GM23338 (cell line): ENCODE measurements at regions not wholly inside any gene's neighbourhood (a gene's known extent, or its start where the extent isn't known, plus 50 kb on each side); places are given as distances from the start of the nearest gene placed in this dataset.

Experiments
- ATAC-seq: fragments of 200-7000 bp; cut with Tn5 transposase; 3 replicates; pipeline ENCODE4 v1.9.1; 2020
- DNase-seq: peaks from one replicate; pipeline ENCODE4 v3.0.0-alpha.2; 2015; ENCODE audit warnings: low spot score
- H2AFZ ChIP-seq: fragments of 200-600 bp; sonication (generic); 2 replicates; pipeline ENCODE4 v1.8.0; 2016; ENCODE audit warnings: antibody characterized with exemption, mild to moderate bottlenecking, moderate library complexity
- H3F3A ChIP-seq: fragments of 200-600 bp; sonication (generic); replicated peaks from 2 replicates; pipeline ENCODE4 v1.8.0; 2017; ENCODE audit warnings: antibody characterized with exemption, mixed run types, low read depth
- H3K27ac ChIP-seq: fragments of 200-600 bp; sonication (generic); 2 replicates; pipeline ENCODE4 v1.6.1; 2016; ENCODE audit warnings: low read depth
- H3K27me3 ChIP-seq: fragments of 200-600 bp; sonication (generic); 2 replicates; pipeline ENCODE4 v1.8.0; 2016; ENCODE audit warnings: mild to moderate bottlenecking, mixed run types, moderate library complexity; ENCODE audit not compliant: insufficient read depth
- H3K36me3 ChIP-seq: fragments of 200-600 bp; sonication (generic); 2 replicates; pipeline ENCODE4 v1.8.0; 2016; ENCODE audit warnings: mild to moderate bottlenecking; ENCODE audit not compliant: insufficient read depth
- H3K4me1 ChIP-seq: fragments of 200-600 bp; sonication (generic); 2 replicates; pipeline ENCODE4 v1.8.0; 2016; ENCODE audit warnings: mild to moderate bottlenecking, moderate library complexity; ENCODE audit not compliant: insufficient read depth
- H3K4me2 ChIP-seq: fragments of 200-600 bp; sonication (generic); 2 replicates; pipeline ENCODE4 v1.7.1; 2017; ENCODE audit warnings: mixed run types
- H3K4me3 ChIP-seq: fragments of 200-600 bp; sonication (generic); 2 replicates; pipeline ENCODE4 v1.6.1; 2016; ENCODE audit warnings: mixed run types
- H3K79me2 ChIP-seq: fragments of 200-600 bp; sonication (generic); replicated peaks from 2 replicates; pipeline ENCODE4 v1.8.0; 2017; ENCODE audit warnings: mild to moderate bottlenecking; ENCODE audit not compliant: insufficient read depth
- H3K9me2 ChIP-seq: fragments of 200-600 bp; sonication (generic); 2 replicates; pipeline ENCODE4 v1.8.0; 2017; ENCODE audit not compliant: insufficient read depth
- H4K20me1 ChIP-seq: fragments of 200-600 bp; sonication (generic); replicated peaks from 2 replicates; pipeline ENCODE4 v1.8.0; 2017; ENCODE audit warnings: mild to moderate bottlenecking; ENCODE audit not compliant: insufficient read depth
- H3K27ac Mint-ChIP-seq: 2 replicates; pipeline ENCODE4 v1.8.0; 2020; ENCODE audit warnings: inconsistent platforms, mild to moderate bottlenecking, moderate library complexity, mixed read lengths
- H3K27me3 Mint-ChIP-seq: 3 replicates; pipeline ENCODE4 v1.8.0; 2022; ENCODE audit warnings: low read depth, mild to moderate bottlenecking, moderate library complexity, mixed read lengths, inconsistent platforms; ENCODE audit not compliant: insufficient read depth, poor library complexity
- H3K36me3 Mint-ChIP-seq: 3 replicates; pipeline ENCODE4 v1.8.0; 2021; ENCODE audit warnings: low read depth, mild to moderate bottlenecking, inconsistent platforms, moderate library complexity, mixed read lengths
- H3K4me1 Mint-ChIP-seq: 3 replicates; pipeline ENCODE4 v1.8.0; 2020; ENCODE audit warnings: mild to moderate bottlenecking, inconsistent platforms, mixed read lengths
- H3K4me3 Mint-ChIP-seq: 3 replicates; pipeline ENCODE4 v1.8.0; 2021; ENCODE audit warnings: moderate library complexity, mild to moderate bottlenecking, inconsistent platforms, mixed read lengths
- H3K9me3 Mint-ChIP-seq: 3 replicates; pipeline ENCODE4 v1.8.0; 2020; ENCODE audit warnings: moderate library complexity, mild to moderate bottlenecking, inconsistent platforms, mixed read lengths
- CREB1 ChIP-seq: fragments of 250-450 bp; sonication (Bioruptor Pico); IDR thresholded peaks from 2 replicates; pipeline ENCODE4 v1.5.0; 2020; ENCODE audit warnings: low read depth, mild to moderate bottlenecking, moderate library complexity
- ETS1 ChIP-seq: IDR thresholded peaks from 2 replicates; pipeline ENCODE4 v1.6.1; 2016; ENCODE audit warnings: antibody characterized with exemption
- EZH2 ChIP-seq: fragments of 200-600 bp; sonication (generic); IDR thresholded peaks from one replicate; pipeline ENCODE4 v1.8.0; 2017; ENCODE audit warnings: antibody characterized with exemption, mild to moderate bottlenecking, low read depth; ENCODE audit not compliant: unreplicated experiment
- EZH2phosphoT487 ChIP-seq: fragments of 200-600 bp; sonication (generic); IDR thresholded peaks from one replicate; pipeline ENCODE4 v1.8.1; 2018; ENCODE audit warnings: antibody characterized with exemption; ENCODE audit not compliant: unreplicated experiment
- JUNB ChIP-seq: IDR thresholded peaks from one replicate; pipeline ENCODE4 v1.6.1; 2016; ENCODE audit warnings: antibody characterized with exemption; ENCODE audit not compliant: unreplicated experiment
- POLR2AphosphoS5 ChIP-seq: IDR thresholded peaks from 2 replicates; pipeline ENCODE4 v1.6.1; 2016; ENCODE audit warnings: antibody characterized with exemption, low read depth
- STAT1 ChIP-seq: IDR thresholded peaks from one replicate; pipeline ENCODE4 v1.6.1; 2016; ENCODE audit warnings: antibody characterized with exemption; ENCODE audit not compliant: unreplicated experiment
- ZNF331 ChIP-seq: fragments of 250-450 bp; sonication (Bioruptor Pico); IDR thresholded peaks from 2 replicates; pipeline ENCODE4 v1.5.0; 2020; ENCODE audit warnings: low read depth, mild to moderate bottlenecking, moderate library complexity
- TF ChIP-seq, protein P1 (sequence below): fragments of 250-450 bp; sonication (Bioruptor Pico); IDR thresholded peaks from 2 replicates; pipeline ENCODE4 v1.5.0; 2020; ENCODE audit warnings: mild to moderate bottlenecking, moderate library complexity
- TF ChIP-seq, protein P2 (sequence below): IDR thresholded peaks from one replicate; pipeline ENCODE4 v1.6.1; 2018; ENCODE audit warnings: antibody characterized with exemption; ENCODE audit not compliant: unreplicated experiment

DNA sequence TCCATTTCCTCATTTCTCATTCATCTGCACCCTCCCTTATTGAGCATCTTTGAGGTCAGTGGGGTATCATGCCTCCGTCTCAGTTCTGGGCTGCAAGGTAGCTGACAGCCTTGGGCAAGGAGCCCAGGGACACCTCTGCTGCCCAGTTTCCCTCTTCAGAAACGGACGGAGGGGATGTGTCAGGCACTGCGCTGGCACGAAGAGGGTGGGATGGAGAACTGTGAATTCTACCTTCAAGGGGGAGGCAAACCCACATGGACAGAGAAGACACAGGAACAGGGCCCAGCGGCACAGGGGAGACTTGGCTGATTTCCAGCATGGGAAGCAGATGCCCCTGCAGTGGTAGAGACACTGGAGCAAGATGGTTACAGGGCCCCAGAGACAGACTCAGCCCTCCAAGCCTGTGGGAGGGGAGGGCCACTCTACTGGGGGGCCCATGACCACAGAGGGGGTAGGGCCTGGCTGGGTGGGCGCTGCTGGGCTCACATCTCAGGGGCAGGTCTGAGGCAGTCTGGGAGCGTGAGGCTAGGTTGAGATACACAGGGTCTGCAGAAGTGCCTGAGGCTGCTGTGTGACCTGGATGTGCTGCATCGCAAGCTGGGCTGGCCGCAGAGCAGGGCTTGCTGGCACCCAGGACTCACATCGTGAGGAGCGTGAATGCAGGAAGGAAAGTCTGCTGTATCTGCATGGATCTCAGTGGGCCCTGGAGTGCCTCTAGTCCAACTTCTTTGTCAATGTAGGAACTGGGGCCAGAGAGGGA is 92.3 kb downstream of the HS1BP3 start (continued):
- TF ChIP-seq ETS1 (no peak), POLR2AphosphoS5 (no peak), JUNB (no peak), CREB1 (CRISPR knock-in tag) (no peak), STAT1 (no peak), EZH2 (no peak)
- TF ChIP-seq, protein P1, sequence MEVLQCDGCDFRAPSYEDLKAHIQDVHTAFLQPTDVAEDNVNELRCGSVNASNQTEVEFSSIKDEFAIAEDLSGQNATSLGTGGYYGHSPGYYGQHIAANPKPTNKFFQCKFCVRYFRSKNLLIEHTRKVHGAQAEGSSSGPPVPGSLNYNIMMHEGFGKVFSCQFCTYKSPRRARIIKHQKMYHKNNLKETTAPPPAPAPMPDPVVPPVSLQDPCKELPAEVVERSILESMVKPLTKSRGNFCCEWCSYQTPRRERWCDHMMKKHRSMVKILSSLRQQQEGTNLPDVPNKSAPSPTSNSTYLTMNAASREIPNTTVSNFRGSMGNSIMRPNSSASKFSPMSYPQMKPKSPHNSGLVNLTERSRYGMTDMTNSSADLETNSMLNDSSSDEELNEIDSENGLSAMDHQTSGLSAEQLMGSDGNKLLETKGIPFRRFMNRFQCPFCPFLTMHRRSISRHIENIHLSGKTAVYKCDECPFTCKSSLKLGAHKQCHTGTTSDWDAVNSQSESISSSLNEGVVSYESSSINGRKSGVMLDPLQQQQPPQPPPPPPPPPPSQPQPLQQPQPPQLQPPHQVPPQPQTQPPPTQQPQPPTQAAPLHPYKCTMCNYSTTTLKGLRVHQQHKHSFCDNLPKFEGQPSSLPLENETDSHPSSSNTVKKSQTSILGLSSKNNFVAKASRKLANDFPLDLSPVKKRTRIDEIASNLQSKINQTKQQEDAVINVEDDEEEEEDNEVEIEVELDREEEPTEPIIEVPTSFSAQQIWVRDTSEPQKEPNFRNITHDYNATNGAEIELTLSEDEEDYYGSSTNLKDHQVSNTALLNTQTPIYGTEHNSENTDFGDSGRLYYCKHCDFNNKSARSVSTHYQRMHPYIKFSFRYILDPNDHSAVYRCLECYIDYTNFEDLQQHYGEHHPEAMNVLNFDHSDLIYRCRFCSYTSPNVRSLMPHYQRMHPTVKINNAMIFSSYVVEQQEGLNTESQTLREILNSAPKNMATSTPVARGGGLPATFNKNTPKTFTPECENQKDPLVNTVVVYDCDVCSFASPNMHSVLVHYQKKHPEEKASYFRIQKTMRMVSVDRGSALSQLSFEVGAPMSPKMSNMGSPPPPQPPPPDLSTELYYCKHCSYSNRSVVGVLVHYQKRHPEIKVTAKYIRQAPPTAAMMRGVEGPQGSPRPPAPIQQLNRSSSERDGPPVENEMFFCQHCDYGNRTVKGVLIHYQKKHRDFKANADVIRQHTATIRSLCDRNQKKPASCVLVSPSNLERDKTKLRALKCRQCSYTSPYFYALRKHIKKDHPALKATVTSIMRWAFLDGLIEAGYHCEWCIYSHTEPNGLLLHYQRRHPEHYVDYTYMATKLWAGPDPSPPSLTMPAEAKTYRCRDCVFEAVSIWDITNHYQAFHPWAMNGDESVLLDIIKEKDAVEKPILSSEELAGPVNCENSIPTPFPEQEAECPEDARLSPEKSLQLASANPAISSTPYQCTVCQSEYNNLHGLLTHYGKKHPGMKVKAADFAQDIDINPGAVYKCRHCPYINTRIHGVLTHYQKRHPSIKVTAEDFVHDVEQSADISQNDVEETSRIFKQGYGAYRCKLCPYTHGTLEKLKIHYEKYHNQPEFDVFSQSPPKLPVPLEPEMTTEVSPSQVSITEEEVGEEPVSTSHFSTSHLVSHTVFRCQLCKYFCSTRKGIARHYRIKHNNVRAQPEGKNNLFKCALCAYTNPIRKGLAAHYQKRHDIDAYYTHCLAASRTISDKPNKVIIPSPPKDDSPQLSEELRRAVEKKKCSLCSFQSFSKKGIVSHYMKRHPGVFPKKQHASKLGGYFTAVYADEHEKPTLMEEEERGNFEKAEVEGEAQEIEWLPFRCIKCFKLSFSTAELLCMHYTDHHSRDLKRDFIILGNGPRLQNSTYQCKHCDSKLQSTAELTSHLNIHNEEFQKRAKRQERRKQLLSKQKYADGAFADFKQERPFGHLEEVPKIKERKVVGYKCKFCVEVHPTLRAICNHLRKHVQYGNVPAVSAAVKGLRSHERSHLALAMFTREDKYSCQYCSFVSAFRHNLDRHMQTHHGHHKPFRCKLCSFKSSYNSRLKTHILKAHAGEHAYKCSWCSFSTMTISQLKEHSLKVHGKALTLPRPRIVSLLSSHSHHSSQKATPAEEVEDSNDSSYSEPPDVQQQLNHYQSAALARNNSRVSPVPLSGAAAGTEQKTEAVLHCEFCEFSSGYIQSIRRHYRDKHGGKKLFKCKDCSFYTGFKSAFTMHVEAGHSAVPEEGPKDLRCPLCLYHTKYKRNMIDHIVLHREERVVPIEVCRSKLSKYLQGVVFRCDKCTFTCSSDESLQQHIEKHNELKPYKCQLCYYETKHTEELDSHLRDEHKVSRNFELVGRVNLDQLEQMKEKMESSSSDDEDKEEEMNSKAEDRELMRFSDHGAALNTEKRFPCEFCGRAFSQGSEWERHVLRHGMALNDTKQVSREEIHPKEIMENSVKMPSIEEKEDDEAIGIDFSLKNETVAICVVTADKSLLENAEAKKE (CRISPR knock-in tag), result no peak

- no peak overlapping the region for H3K27ac Mint-ChIP-seq
- no peaks in the 10 kb centered on the region; the same call in 2 of the 3 replicates for H3K9me3 Mint-ChIP-seq
- H3K79me2 ChIP-seq, result no peaks in the 10 kb centered on the region
- DNase-seq (no peak), ATAC-seq (no peak)
- H3F3A ChIP-seq, result no peaks in the 10 kb centered on the region
- no peaks in the 10 kb centered on the region for H3K27me3 ChIP-seq
- no peaks in the 10 kb centered on the region for H3K36me3 Mint-ChIP-seq
- no peak overlapping the region for H2AFZ ChIP-seq
- no peak overlapping the region for H3K27ac ChIP-seq
- H3K4me3 ChIP-seq, result no peak overlapping the region
- H3K4me1 Mint-ChIP-seq, result peaks cover 38% of the 10 kb centered on the region
- H3K4me2 ChIP-seq, result no peak overlapping the region
- peaks cover 11% of the 10 kb centered on the region for H3K27me3 Mint-ChIP-seq
- no peaks in the 10 kb centered on the region for H3K36me3 ChIP-seq
- H3K4me1 ChIP-seq, result peaks cover 26% of the 10 kb centered on the region
- no peaks in the 10 kb centered on the region; the same call in 1 of the 2 replicates for H3K9me2 ChIP-seq
- no peaks in the 10 kb centered on the region for H4K20me1 ChIP-seq
- H3K4me3 Mint-ChIP-seq, result no peak overlapping the region
- TF ChIP-seq, protein P2, sequence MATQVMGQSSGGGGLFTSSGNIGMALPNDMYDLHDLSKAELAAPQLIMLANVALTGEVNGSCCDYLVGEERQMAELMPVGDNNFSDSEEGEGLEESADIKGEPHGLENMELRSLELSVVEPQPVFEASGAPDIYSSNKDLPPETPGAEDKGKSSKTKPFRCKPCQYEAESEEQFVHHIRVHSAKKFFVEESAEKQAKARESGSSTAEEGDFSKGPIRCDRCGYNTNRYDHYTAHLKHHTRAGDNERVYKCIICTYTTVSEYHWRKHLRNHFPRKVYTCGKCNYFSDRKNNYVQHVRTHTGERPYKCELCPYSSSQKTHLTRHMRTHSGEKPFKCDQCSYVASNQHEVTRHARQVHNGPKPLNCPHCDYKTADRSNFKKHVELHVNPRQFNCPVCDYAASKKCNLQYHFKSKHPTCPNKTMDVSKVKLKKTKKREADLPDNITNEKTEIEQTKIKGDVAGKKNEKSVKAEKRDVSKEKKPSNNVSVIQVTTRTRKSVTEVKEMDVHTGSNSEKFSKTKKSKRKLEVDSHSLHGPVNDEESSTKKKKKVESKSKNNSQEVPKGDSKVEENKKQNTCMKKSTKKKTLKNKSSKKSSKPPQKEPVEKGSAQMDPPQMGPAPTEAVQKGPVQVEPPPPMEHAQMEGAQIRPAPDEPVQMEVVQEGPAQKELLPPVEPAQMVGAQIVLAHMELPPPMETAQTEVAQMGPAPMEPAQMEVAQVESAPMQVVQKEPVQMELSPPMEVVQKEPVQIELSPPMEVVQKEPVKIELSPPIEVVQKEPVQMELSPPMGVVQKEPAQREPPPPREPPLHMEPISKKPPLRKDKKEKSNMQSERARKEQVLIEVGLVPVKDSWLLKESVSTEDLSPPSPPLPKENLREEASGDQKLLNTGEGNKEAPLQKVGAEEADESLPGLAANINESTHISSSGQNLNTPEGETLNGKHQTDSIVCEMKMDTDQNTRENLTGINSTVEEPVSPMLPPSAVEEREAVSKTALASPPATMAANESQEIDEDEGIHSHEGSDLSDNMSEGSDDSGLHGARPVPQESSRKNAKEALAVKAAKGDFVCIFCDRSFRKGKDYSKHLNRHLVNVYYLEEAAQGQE, result no peak
- TF ChIP-seq ETS1 (no peak), EZH2phosphoT487 (no peak), ZNF331 (CRISPR knock-in tag) (no peak)
Measured at GRCh38 chr2:20559277-20559676, 91.6 kb downstream of the HS1BP3 start.
